ENCODE measurements at regions not wholly inside any gene's neighbourhood (a gene's known extent, or its start where the extent isn't known, plus 50 kb on each side); places are given as distances from the start of the nearest gene placed in this dataset.

- TF ChIP-seq CTCF (conservative IDR thresholded peaks at IDR 0.05; ENCODE audit: low read depth, low read length) = no peak
- DNase-seq (ENCODE audit: low read depth) = no peak
- H3K4me3 ChIP-seq (ENCODE audit: low read length) = no peak overlapping the region
Observed at GRCh38 chr4:112944006-112944405, 105.4 kb upstream of the ANK2 start.

- DNase-seq (ENCODE audit: low read depth) = no peak
- H3K4me3 ChIP-seq (ENCODE audit: low read length) = no peak overlapping the region
- TF ChIP-seq CTCF (conservative IDR thresholded peaks at IDR 0.05; ENCODE audit: low read depth, low read length) = no peak
Observed at GRCh38 chr4:112946127-112946526, 103.3 kb upstream of the ANK2 start.

- no peak overlapping the region for H3K4me3 ChIP-seq (ENCODE audit: low read length)
- no peak for DNase-seq (ENCODE audit: low read depth)
- TF ChIP-seq CTCF (conservative IDR thresholded peaks at IDR 0.05; ENCODE audit: low read depth, low read length) = no peak
Observed at GRCh38 chr4:112947616-112948015, 101.8 kb upstream of the ANK2 start.

- TF ChIP-seq CTCF (conservative IDR thresholded peaks at IDR 0.05; ENCODE audit: low read depth, low read length) = peak; percentile 53
- no peak overlapping the region for H3K4me3 ChIP-seq (ENCODE audit: low read length)
- no peak for DNase-seq (ENCODE audit: low read depth)
Observed at GRCh38 chr4:112951362-112952312, 97.8 kb upstream of the ANK2 start.

- no peak for DNase-seq (ENCODE audit: low read depth)
Observed at GRCh38 chr4:112952313-112952700, 97.1 kb upstream of the ANK2 start.

GRCh38 chr4:112953262-112953661 is 96.2 kb upstream of the ANK2 start:
- no peak for TF ChIP-seq CTCF (conservative IDR thresholded peaks at IDR 0.05; ENCODE audit: low read depth, low read length)
- H3K4me3 ChIP-seq (ENCODE audit: low read length) = no peak overlapping the region
- no peak for DNase-seq (ENCODE audit: low read depth)

More at GRCh38 chr4:112952313-112952700, 97.1 kb upstream of the ANK2 start:
- H3K4me3 ChIP-seq (ENCODE audit: low read length) = no peak overlapping the region
- TF ChIP-seq CTCF (conservative IDR thresholded peaks at IDR 0.05; ENCODE audit: low read depth, low read length) = no peak

- no peak for TF ChIP-seq CTCF (conservative IDR thresholded peaks at IDR 0.05; ENCODE audit: low read depth, low read length)
Observed at GRCh38 chr4:112954286-112954685, 95.2 kb upstream of the ANK2 start.

More at GRCh38 chr4:112954286-112954685, 95.2 kb upstream of the ANK2 start:
- DNase-seq (ENCODE audit: low read depth) = no peak
- no peak overlapping the region for H3K4me3 ChIP-seq (ENCODE audit: low read length)

All from retinal pigment epithelial cell (primary cell).